ENCODE measurements at regions not wholly inside any gene's neighbourhood (a gene's known extent, or its start where the extent isn't known, plus 50 kb on each side); places are given as distances from the start of the nearest gene placed in this dataset.
A peak's percentile ranks its signal among the peaks of the same experiment; 100 is the strongest.

Small RNA genes in the stretch of these regions (microRNA-seq; reads per million reads assigned to microRNA genes)
- gene MIR1305, result 61.3 reads per million, percentile 61 among the genes with 10 or more reads in this experiment
